Neural cell (in vitro differentiated cells): ENCODE measurements at regions not wholly inside any gene's neighbourhood (a gene's known extent, or its start where the extent isn't known, plus 50 kb on each side); places are given as distances from the start of the nearest gene placed in this dataset.

Experiments
- H2AFZ ChIP-seq: fragments of 200-600, 300-800 bp; sonication (generic), shearing (Covaris generic); 2 replicates; pipeline ENCODE4 v1.6.0; 2014; ENCODE audit warnings: low read depth, mild to moderate bottlenecking, antibody characterized with exemption, low read length, moderate library complexity
- H3F3A ChIP-seq: fragments of 200-600 bp; shearing (Covaris generic); 2 replicates; pipeline ENCODE4 v1.6.1; 2016; ENCODE audit warnings: mild to moderate bottlenecking, moderate library complexity, mixed read lengths, antibody characterized with exemption, low read length; ENCODE audit not compliant: insufficient read depth, poor library complexity, severe bottlenecking
- H3K27ac ChIP-seq: fragments of 200-600, 300-800 bp; sonication (generic), shearing (Covaris generic); 2 replicates; pipeline ENCODE4 v1.5.1; 2014; ENCODE audit warnings: mild to moderate bottlenecking, low read length, moderate library complexity
- H3K27me3 ChIP-seq: fragments of 300-800, 200-600 bp; sonication (generic), shearing (Covaris generic); 2 replicates; pipeline ENCODE4 v1.6.0; 2014; ENCODE audit warnings: mild to moderate bottlenecking, low read depth, low read length, moderate library complexity; ENCODE audit not compliant: insufficient read depth
- H3K36me3 ChIP-seq: fragments of 300-800, 200-600 bp; sonication (generic), shearing (Covaris generic); 2 replicates; pipeline ENCODE4 v1.5.1; 2014; ENCODE audit warnings: mild to moderate bottlenecking, antibody characterized with exemption, low read length, moderate library complexity; ENCODE audit not compliant: insufficient read depth
- H3K4me2 ChIP-seq: fragments of 300-800, 200-600 bp; sonication (generic), shearing (Covaris generic); 2 replicates; pipeline ENCODE4 v1.6.0; 2014; ENCODE audit warnings: mild to moderate bottlenecking, low read length
- H3K4me3 ChIP-seq: fragments of 300-800, 200-600 bp; sonication (generic), shearing (Covaris generic); 2 replicates; pipeline ENCODE4 v1.5.1; 2014; ENCODE audit warnings: mild to moderate bottlenecking, low read length, moderate library complexity
- H3K79me2 ChIP-seq: fragments of 200-600 bp; shearing (Covaris generic); replicated peaks from 2 replicates; pipeline ENCODE4 v1.6.0; 2014; ENCODE audit warnings: mild to moderate bottlenecking, low read length, moderate library complexity; ENCODE audit not compliant: insufficient read depth
- H3K9ac ChIP-seq: fragments of 300-800, 200-600 bp; sonication (generic), shearing (Covaris generic); 2 replicates; pipeline ENCODE4 v1.6.1; 2016; ENCODE audit warnings: mild to moderate bottlenecking, low read length, mixed read lengths
- H3K9me2 ChIP-seq: fragments of 200-600 bp; shearing (Covaris generic); 2 replicates; pipeline ENCODE4 v1.6.1; 2016; ENCODE audit warnings: mild to moderate bottlenecking, low read length, mixed read lengths; ENCODE audit not compliant: insufficient read depth
- H3K9me3 ChIP-seq: fragments of 200-600, 300-800 bp; sonication (generic), shearing (Covaris generic); 2 replicates; pipeline ENCODE4 v1.6.1; 2016; ENCODE audit warnings: mild to moderate bottlenecking, mixed run types, low read length, moderate library complexity, mixed read lengths
- H4K20me1 ChIP-seq: fragments of 200-600 bp; shearing (Covaris generic); 2 replicates; pipeline ENCODE4 v1.6.1; 2016; ENCODE audit warnings: mild to moderate bottlenecking, mixed run types; ENCODE audit not compliant: insufficient read depth
- CTCF ChIP-seq: fragments of 450-650 bp; IDR thresholded peaks from 2 replicates; pipeline ENCODE4 v1.5.1; 2014; ENCODE audit warnings: antibody characterized with exemption, mild to moderate bottlenecking, moderate library complexity; ENCODE audit not compliant: poor library complexity, severe bottlenecking
- EP300 ChIP-seq: fragments of 450-650 bp; conservative IDR thresholded peaks from 2 replicates; pipeline ENCODE4 v1.6.1; 2014; ENCODE audit warnings: antibody characterized with exemption, mild to moderate bottlenecking, moderate library complexity; ENCODE audit not compliant: poor library complexity, severe bottlenecking
- EZH2 ChIP-seq: fragments of 200-600, 300-800 bp; shearing (Covaris generic), sonication (generic); IDR thresholded peaks from 2 replicates; pipeline ENCODE4 v1.6.1; 2014; ENCODE audit warnings: antibody characterized with exemption, low read length, borderline replicate concordance, mild to moderate bottlenecking; ENCODE audit not compliant: insufficient read depth, poor library complexity, severe bottlenecking
- MXI1 ChIP-seq: fragments of 450-650 bp; conservative IDR thresholded peaks from 2 replicates; pipeline ENCODE4 v1.6.1; 2014; ENCODE audit warnings: antibody characterized with exemption, mild to moderate bottlenecking; ENCODE audit not compliant: poor library complexity, severe bottlenecking
- POLR2AphosphoS5 ChIP-seq: IDR thresholded peaks from 2 replicates; pipeline ENCODE4 v1.6.1; 2012
- RAD21 ChIP-seq: fragments of 450-650 bp; conservative IDR thresholded peaks from 2 replicates; pipeline ENCODE4 v1.6.1; 2014; ENCODE audit warnings: antibody characterized with exemption, mild to moderate bottlenecking, moderate library complexity
- REST ChIP-seq: IDR thresholded peaks from 2 replicates; pipeline ENCODE4 v1.6.1; 2012; ENCODE audit warnings: borderline replicate concordance
- SMC3 ChIP-seq: fragments of 450-650 bp; conservative IDR thresholded peaks from 2 replicates; pipeline ENCODE4 v1.6.1; 2014; ENCODE audit warnings: antibody characterized with exemption, mild to moderate bottlenecking, moderate library complexity; ENCODE audit not compliant: poor library complexity
- TAF1 ChIP-seq: IDR thresholded peaks from 2 replicates; pipeline ENCODE4 v1.6.1; 2012; ENCODE audit warnings: low read depth

- H3K27ac ChIP-seq, result no peak overlapping the region
- H3K79me2 ChIP-seq, result no peaks in the 10 kb centered on the region
- H3K27me3 ChIP-seq, result no peaks in the 10 kb centered on the region
- no peak for TF ChIP-seq EP300
- TF ChIP-seq RAD21, result no peak
- no peak for TF ChIP-seq TAF1
- no peak for TF ChIP-seq CTCF
- no peaks in the 10 kb centered on the region for H4K20me1 ChIP-seq
- no peaks in the 10 kb centered on the region for H3K9me3 ChIP-seq
- H2AFZ ChIP-seq, result no peak overlapping the region
- H3K9ac ChIP-seq, result no peak overlapping the region
- no peaks in the 10 kb centered on the region for H3K36me3 ChIP-seq
- H3K4me2 ChIP-seq, result no peak overlapping the region
- H3K4me3 ChIP-seq, result no peak overlapping the region
- H3F3A ChIP-seq, result no peaks in the 10 kb centered on the region
- no peaks in the 10 kb centered on the region for H3K9me2 ChIP-seq
These were observed 579.9 kb downstream of the ACTL7B start for GRCh38 chr9:108275906-108276305.

- H3K36me3 ChIP-seq, result no peaks in the 10 kb centered on the region
- H3K79me2 ChIP-seq, result no peaks in the 10 kb centered on the region
- no peaks in the 10 kb centered on the region for H3F3A ChIP-seq
- TF ChIP-seq EZH2 (no peak), REST (no peak), RAD21 (no peak), POLR2AphosphoS5 (no peak), MXI1 (no peak), EP300 (no peak), SMC3 (no peak), TAF1 (no peak), CTCF (no peak)
- H3K9ac ChIP-seq, result no peak overlapping the region
- H3K9me3 ChIP-seq, result no peaks in the 10 kb centered on the region
- no peaks in the 10 kb centered on the region for H3K9me2 ChIP-seq
- H3K27me3 ChIP-seq, result no peaks in the 10 kb centered on the region
- H3K4me2 ChIP-seq, result no peak overlapping the region
- no peaks in the 10 kb centered on the region for H4K20me1 ChIP-seq
- H2AFZ ChIP-seq, result no peak overlapping the region
- H3K27ac ChIP-seq, result no peak overlapping the region
- no peak overlapping the region for H3K4me3 ChIP-seq
These were observed 580.8 kb downstream of the ACTL7B start for GRCh38 chr9:108274971-108275370.
